Prostate gland (tissue), 2 donors: ENCODE measurements at regions not wholly inside any gene's neighbourhood (a gene's known extent, or its start where the extent isn't known, plus 50 kb on each side); places are given as distances from the start of the nearest gene placed in this dataset.

Experiments
- POLR2A ChIP-seq: fragments of 450-650 bp; IDR thresholded peaks from one replicate; pipeline ENCODE4 v1.6.1; 2016; ENCODE audit warnings: antibody characterized with exemption, mild to moderate bottlenecking
- POLR2AphosphoS5 ChIP-seq: sonication (generic); formaldehyde crosslinking; IDR thresholded peaks from one replicate; pipeline ENCODE4 v1.6.1; 2017; ENCODE audit warnings: antibody characterized with exemption
- TF ChIP-seq, protein P1 (sequence below), 4 experiments: fragments of 200-600 bp in 2 of 4; fragments of 450-650 bp in 2 of 4; sonication (generic) in 2 of 4; IDR thresholded peaks; 1 replicate in 3 of 4; 2 replicates in 1 of 4; pipeline ENCODE4 v1.5.1; 2016 to 2019; ENCODE audit warnings: antibody characterized with exemption in 4 of 4, mild to moderate bottlenecking in 2 of 4, moderate library complexity in 2 of 4

DNA sequence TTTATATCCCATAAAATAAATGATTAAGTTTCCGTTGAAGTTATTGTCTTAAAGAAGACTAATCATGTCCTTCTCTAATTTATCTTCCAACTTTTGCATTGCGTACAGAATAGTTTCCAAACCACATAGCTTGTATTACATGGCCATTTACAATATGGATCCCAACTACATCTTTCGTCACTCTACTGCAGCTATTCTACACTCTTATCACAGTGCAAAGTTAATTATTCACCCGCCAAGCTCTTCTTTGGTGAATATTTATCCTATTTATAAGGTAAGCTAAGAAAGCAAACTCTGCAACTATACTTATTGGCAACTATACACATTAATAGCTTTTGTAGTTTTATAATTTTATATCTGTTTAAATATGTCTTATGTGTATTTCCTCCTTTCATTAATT, 75.9 kb upstream of the ADAMTS19 start:
- TF ChIP-seq, protein P1, sequence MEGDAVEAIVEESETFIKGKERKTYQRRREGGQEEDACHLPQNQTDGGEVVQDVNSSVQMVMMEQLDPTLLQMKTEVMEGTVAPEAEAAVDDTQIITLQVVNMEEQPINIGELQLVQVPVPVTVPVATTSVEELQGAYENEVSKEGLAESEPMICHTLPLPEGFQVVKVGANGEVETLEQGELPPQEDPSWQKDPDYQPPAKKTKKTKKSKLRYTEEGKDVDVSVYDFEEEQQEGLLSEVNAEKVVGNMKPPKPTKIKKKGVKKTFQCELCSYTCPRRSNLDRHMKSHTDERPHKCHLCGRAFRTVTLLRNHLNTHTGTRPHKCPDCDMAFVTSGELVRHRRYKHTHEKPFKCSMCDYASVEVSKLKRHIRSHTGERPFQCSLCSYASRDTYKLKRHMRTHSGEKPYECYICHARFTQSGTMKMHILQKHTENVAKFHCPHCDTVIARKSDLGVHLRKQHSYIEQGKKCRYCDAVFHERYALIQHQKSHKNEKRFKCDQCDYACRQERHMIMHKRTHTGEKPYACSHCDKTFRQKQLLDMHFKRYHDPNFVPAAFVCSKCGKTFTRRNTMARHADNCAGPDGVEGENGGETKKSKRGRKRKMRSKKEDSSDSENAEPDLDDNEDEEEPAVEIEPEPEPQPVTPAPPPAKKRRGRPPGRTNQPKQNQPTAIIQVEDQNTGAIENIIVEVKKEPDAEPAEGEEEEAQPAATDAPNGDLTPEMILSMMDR (IDR thresholded peaks at IDR 0.05) = no peak
- no peak for TF ChIP-seq POLR2A
- TF ChIP-seq POLR2AphosphoS5 = no peak
